Putamen (tissue), 1 donor: ENCODE measurements at regions not wholly inside any gene's neighbourhood (a gene's known extent, or its start where the extent isn't known, plus 50 kb on each side); places are given as distances from the start of the nearest gene placed in this dataset.

Experiments used
- DNase-seq: peaks from one replicate; pipeline ENCODE4 v3.0.0-alpha.2; 2016; ENCODE audit warnings: low spot score

- no peak for DNase-seq
Measured at GRCh38 chr13:26837102-26837501, 76.5 kb upstream of the GPR12 start.

GRCh38 chr13:26836626-26837025, 76.0 kb upstream of the GPR12 start:
- no peak for DNase-seq

GRCh38 chr13:26834646-26835045, 74.1 kb upstream of the GPR12 start:
- DNase-seq = peak; percentile 39

GRCh38 chr13:26831336-26831908, 70.8 kb upstream of the GPR12 start:
- no peak for DNase-seq

GRCh38 chr13:26829716-26830115, 69.1 kb upstream of the GPR12 start:
- DNase-seq = no peak

GRCh38 chr13:26824581-26824980, 64.0 kb upstream of the GPR12 start:
- no peak for DNase-seq

GRCh38 chr13:26822146-26822545, 61.6 kb upstream of the GPR12 start:
- DNase-seq = no peak

GRCh38 chr13:26821672-26822071, 61.1 kb upstream of the GPR12 start:
- DNase-seq = no peak

GRCh38 chr13:26820871-26821270, 60.3 kb upstream of the GPR12 start:
- DNase-seq = no peak

GRCh38 chr13:26819046-26819445, 58.5 kb upstream of the GPR12 start:
- DNase-seq = no peak

GRCh38 chr13:26816881-26817280, 56.3 kb upstream of the GPR12 start:
- no peak for DNase-seq

- no peak for DNase-seq
Measured at GRCh38 chr13:26813980-26814348, 53.4 kb upstream of the GPR12 start.

GRCh38 chr13:26813321-26813979, 52.9 kb upstream of the GPR12 start:
- DNase-seq = no peak

GRCh38 chr13:26811581-26811980, 51.0 kb upstream of the GPR12 start:
- no peak for DNase-seq
